ENCODE measurements at regions not wholly inside any gene's neighbourhood (a gene's known extent, or its start where the extent isn't known, plus 50 kb on each side); places are given as distances from the start of the nearest gene placed in this dataset.
"Not testable (repeated sequence)": the region's sequence is repeated elsewhere in the genome, so short reads cannot be mapped to it uniquely, and the experiment has no call there.

DNA sequence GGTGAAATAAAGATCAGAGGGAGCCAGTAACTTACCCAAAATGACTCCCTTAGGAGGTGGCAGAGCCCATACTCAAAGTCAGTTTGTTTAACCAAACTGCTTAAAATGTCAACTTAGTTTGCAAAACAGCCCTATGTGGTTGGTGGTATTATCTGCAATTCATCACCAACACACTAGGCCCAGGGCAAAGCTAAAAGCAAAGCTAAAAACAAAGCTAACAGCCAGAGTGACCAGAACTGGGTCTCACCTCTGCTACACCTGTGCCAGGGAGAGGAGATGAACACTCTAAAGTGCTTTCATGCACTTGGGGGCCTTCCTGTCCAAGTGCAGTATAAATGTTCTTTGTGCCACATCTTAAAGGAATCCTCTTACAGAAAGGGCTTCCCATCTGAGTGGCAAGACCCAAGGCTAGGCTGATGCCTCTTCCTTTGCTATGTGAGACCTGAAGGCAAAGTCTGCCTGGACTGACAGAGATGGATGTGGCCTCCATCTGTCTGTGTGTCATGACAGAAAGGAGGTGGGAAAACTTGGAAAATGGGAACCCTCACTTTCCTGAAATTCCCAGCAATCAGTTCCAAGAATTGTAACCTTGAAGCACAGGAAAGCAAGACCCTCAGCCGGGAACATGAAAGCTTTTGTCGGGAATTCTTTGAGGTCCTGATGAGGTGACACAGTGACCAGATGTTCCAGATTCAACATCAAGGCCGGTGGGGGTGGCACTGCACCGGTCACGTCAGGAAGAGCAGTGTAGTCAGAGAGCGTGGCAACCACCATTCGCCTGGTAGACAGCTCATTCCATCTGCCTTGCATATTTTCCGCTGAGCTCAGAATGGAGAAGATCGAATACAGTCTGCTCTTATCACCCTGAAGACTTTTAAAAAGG lies 214.3 kb upstream of the PLGLB2 start:
- DNase-seq (ENCODE audit: low read depth in 2 of 2, low spot score in 1 of 2) = not testable (repeated sequence)

DNA sequence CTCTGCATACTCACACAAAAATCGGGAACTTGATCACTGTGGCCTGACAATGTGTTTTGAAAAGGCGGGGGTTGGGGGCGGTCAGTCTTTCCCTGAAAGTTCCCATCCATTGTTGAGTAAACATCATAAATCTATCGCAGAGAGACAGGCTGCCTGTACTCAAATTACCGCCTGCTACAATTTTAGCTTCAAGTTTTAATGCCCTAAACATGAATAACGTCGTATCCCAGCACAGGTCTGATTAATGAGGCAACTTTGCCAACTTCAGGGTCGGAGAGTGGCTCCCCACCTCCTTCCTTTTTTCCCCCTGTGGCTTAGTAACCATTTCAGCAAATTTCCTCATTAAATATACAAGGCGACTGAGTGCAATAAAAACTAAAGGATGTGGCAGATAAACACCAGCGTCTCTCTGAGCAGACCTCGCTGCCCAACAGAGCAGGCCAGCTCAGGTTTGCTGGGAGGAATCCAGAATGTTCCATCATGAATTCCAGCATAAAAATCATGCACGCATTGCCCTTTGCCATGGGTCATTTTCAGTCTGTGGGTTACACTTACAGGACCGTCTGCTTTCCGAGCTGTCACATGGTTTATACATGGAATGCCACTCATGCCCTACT lies 213.5 kb upstream of the PLGLB2 start:
- not testable (repeated sequence) for DNase-seq (ENCODE audit: low read depth in 2 of 2, low spot score in 1 of 2)

DNA sequence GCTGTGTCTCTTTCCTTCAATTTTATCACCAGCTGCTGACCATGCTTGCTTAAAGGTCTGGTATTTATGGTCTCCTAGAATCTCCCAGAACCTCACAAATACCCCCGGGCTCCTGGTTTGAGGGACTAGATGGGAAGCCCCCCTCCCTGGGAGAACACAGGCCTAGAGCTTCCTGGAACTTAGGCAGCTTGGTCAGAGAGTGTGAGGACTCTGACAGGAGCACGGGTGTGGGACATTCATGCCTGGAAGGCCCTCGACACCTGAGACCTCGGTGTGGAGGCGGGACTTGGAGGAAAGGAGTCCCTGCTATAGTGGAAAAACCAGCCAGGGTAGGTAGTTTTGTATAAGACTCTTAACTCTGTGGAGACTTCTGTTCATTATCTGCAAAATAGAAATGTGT lies 211.5 kb upstream of the PLGLB2 start:
- DNase-seq (ENCODE audit: low read depth in 2 of 2, low spot score in 1 of 2) = not testable (repeated sequence)

DNA sequence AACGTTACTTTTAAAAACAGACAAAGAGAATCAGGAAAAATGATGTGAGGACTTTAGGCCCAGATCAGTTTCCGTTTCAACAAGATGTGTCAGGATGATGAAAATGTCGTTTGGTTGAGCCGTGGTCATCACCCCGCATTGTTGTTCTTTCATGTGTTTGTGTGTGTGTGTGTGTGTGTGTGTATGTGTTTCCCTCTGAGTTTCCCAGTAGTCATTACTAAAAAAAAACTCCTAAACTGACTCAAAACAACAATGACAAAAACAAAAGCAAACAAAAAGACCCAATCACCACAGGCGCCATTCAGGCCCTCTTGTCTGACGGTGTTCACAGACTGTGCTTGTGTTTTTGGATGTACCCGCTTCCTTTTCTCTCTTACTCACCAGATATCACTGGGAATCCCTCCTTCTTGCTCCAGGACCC lies 210.6 kb upstream of the PLGLB2 start:
- not testable (repeated sequence) for DNase-seq (ENCODE audit: low read depth in 2 of 2, low spot score in 1 of 2)

DNA sequence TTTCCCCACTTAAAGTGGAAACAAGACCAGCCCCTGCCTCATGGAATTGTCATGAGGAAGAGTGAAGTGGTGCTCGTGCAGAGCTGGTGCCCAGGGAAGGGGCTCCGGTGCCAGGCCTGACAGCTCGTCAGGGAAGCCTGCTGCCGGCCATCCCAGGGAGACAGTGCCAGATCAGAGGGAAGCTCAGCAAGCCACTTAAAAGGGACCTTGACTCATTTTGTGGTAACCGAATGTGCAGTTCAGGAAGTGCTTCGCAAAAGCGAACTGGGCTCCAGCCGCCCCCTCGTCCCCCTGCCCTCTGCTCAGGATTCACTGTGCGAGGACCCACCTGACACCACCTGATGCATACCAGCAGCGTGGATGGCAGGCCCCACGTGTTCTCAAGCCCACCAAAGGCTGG lies 209.6 kb upstream of the PLGLB2 start:
- DNase-seq (ENCODE audit: low read depth in 2 of 2, low spot score in 1 of 2) = not testable (repeated sequence)

DNA sequence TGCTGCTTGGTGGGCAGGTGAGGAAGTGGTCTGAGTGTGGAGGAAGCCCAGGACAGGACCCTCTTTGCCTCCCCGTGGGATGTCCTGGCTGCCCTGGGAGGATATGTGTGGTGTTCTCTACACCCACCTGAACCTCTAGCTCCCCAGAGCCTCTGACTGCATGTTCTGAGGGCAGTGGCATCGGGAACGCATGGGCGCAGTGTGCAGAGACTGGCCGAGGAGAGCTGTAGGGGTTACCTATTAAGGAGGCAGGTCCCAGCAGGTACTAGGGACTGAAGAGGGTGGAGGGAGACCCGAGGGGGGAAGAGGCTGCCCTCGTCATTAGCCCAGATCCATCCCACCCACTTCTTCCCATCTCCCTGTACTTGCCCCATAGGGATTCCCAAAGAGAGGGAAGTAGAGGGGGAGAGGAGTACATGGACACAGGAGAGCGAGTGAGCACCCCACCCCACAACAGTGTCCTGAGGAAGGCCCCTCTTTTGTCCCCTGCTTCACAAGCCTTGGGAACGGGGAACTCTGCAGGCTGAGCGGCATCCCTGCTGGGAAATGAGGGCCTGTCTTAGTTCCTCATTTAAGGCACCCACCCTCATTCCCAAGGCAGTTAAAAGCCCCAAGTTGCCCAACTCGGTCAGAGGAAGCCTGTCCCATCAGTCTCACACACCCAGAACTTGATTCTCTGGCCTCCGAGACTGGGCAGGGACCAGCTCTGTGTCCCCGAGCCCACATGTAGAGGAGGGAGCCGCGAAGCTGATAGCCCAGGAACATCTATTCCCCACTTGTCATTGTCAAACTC lies 208.5 kb upstream of the PLGLB2 start:
- DNase-seq (ENCODE audit: low read depth in 2 of 2, low spot score in 1 of 2) = not testable (repeated sequence)

DNA sequence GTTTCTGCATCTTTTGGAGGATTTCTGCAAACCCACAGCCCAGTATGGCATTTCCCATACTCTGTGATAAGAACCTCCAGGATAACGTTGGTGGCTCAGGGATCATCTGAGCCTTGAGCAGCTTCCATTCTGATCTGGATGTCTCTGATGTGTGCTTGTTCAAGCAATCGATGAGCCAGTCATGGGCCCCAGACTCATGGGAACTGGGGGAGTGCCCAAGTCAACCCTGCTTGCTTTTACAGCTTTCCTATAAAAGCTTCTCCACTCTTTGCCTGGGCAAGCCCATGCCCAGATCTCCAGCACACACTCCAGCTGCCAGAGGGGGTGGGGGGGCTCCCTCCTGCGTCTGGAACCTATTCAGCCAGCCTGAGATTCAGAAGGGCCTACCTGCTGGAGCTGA lies 207.6 kb upstream of the PLGLB2 start:
- not testable (repeated sequence) for DNase-seq (ENCODE audit: low read depth in 2 of 2, low spot score in 1 of 2)

DNA sequence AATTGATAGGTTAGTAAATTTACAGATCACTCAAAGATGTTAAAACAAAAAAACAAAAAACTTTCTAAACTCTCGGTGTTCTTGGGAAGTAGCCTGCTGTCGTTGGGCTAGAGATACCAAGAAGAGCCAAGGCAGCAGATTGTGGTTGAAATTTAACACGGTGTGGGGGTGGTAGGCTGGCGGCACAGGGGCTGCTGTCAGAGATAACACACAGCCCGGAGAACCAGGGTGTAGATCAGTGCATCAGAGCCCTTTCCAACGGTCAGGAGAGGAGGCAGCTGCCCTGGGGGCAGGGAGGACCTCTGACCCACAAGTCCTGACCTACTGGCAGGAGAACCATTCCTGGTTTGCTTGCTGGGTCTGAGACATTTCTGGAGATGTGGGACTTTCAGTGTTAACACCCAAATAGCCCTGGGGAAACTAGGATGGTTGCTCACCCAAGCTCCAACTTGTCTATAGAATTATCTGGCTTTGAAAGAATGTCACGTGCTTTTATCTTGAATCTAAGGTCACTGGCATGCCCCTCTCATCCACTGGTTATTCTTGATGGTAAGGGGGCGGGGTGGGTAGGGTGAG lies 205.2 kb upstream of the PLGLB2 start:
- not testable (repeated sequence) for DNase-seq (ENCODE audit: low read depth in 2 of 2, low spot score in 1 of 2)

DNA sequence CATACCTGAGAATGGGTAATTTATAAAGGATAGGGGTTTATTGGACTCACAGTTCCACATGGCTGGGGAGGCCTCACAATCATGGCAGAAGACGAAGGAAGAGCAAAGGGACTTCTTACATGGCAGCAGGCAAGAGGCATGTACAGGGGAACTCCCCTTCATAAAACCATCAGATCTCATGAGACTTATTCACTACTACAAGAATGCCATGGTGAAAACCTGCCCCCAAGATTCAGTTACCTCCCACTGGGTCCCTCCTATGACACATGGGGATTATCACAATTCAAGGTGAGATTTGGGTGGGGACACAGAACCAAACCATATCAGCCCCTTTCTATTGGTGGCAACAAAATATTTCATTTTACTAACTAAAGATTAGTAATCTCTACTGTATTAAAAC lies 204.1 kb upstream of the PLGLB2 start:
- DNase-seq (ENCODE audit: low read depth in 2 of 2, low spot score in 1 of 2) = not testable (repeated sequence)

DNA sequence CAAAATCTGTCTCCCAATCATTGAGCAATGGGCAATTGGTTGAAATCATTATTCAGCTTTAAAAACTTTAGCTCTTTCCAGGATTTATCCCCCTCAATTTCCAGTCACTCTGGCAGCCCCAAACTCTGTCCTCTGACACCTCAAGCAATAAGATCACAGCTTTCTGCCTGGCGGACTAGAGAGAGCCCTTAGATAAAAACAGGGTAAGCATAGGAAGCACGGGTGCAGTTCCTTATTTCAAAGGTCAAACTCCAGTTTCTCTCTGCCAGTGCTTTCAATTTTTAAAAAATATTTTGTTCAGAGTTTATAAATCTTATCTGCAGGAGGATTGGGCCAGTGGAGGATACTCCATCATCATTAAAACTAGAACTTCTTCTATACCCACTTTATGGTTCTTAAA lies 200.8 kb upstream of the PLGLB2 start:
- DNase-seq (ENCODE audit: low read depth in 2 of 2, low spot score in 1 of 2) = not testable (repeated sequence)

DNA sequence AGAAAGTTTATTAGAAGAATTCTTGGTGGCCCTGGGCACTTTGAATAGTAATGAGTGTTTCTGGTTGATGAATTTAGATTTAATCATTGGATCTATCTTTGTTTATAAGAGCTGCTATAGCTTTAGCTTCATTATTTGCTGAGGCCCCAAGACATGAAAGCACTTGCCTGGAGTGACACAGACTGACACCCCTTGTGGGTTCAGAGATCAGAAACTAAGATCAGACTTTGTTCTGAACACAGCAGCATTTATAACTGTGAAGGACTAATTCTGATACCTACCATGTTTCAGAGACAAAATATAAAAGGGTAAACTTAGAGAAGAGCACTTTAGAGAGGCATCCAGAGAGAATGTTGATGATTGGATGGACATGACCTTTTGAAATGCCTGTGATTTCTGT lies 199.9 kb upstream of the PLGLB2 start:
- DNase-seq (ENCODE audit: low read depth in 2 of 2, low spot score in 1 of 2) = not testable (repeated sequence)

DNA sequence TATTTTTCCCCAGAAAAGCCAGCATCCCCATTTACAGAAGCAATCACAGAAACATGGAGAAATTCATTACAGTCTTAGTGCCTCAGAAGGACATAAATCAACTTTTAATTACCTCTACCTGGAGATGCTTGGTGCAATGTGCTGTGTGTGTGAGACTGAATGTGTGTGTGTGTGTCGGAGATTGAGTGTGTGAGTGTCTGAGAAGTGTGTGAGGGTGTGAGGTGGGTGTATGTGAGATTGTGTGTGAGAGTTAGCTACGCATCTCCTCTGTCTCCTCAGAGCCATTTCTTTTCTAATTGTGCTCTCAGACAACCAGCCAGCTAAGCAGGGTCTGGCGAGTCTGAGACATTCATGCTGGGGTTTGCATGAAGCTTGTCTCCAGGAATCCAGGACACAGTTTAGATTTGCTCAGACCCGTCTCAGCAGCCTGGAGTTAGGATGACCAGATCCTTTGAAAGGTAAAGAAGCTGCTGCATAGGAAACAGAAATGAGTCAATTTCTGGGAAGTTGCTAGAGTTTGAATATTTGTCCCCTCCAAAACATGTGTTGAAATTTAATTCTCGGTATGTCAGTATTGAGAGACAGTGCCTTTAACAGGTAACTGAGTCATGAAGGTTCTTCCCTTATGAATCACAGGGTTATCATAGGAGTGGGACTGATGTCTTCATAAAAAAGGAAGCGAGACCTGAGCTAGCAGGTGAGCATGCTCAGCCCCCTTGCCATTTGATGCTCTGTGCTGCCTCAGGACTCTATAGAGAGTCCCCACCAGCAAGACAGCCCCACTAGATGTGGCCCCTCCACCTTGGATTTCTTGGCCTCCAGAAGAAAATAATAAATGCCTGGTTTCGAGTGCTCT lies 199.0 kb upstream of the PLGLB2 start:
- DNase-seq (ENCODE audit: low read depth in 2 of 2, low spot score in 1 of 2) = not testable (repeated sequence)

DNA sequence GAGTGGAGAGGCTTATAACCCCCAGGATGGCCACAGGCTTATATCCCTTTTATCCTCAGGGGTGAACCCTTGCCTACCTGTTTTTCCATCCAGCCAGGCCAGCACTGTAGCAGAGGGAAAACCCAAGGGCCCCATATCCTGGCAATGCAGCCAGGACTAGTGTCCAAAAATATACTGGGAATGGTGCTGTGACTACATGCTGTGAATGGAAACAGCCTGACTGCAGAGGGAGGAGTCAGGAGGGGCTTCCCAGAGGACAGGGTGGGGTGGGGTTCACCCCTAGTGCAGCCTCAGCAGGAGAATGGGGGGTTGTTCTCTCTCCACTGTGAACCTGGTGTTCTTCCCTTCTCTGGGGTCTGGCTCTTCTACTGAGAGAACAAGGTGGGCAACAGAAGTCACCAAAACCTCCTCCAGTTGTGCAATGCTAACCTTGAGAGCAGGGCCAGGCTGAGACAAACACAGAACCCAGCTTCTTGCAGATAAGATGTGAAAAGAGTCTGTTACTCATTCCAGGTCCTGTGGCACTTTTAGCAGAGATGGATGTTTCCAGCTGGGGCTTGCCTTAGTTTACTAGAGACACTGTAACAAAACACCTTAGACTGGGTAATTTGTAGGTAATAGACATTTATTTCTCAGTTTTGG lies 198.2 kb upstream of the PLGLB2 start:
- not testable (repeated sequence) for DNase-seq (ENCODE audit: low read depth in 2 of 2, low spot score in 1 of 2)

DNA sequence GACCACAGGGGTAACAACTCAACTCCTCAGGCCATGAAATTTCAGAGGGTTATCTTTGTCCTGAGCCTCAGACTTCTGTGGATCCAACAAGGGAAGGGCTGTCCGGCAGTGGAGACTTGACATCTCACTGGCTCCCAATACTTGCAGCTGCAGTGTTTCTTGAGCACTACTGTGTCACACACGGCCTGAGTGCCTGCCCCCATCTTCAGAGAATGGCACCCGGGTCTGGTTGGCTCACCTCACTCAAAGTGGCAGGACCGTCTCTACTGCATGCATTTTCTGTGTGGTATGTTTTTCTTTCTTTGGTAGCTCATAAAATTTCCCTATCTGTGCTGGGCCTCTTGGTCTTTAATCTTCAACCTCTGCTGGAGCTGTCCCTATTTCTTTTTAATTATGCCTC lies 193.2 kb upstream of the PLGLB2 start:
- DNase-seq (ENCODE audit: low read depth in 2 of 2, low spot score in 1 of 2) = not testable (repeated sequence)

DNA sequence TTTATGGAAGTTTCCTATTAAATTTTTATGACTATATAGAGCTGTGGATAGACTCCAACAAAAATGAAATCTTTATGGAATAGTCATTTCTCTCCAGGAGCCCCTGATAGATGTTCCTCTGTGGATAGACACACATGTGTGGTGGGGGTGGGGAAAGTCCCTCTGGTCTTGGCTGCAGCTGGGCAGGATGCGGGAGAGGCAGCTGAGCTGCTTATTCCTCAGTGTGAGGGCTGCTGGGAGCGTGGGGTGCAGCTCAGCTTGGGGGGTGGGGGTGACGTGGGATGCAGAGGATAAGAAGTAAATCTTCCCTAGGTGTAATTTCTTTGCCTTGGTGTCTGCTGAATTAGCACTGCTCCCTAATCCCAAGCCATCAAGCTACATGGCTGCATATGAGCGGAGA lies 192.8 kb upstream of the PLGLB2 start:
- not testable (repeated sequence) for DNase-seq (ENCODE audit: low read depth in 2 of 2, low spot score in 1 of 2)

DNA sequence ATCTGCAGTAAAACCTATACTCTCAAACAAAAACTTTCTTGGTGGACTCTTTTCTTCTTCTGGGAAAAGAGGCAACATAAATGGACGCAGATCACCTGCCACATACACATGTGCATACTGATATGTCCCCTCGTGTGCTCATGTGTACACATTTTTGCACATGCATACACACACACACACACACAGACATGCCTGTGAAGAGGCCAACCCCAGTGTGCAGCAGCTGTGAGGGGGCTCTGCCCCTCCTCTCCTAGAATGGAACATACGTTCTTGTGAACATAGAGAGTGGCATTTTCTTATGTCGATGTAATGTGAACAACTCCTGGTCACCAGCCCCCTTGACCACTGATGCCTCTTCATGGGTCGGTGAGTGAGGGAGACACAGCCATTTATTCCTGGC lies 188.9 kb upstream of the PLGLB2 start:
- DNase-seq (ENCODE audit: low read depth in 2 of 2, low spot score in 1 of 2) = not testable (repeated sequence)

DNA sequence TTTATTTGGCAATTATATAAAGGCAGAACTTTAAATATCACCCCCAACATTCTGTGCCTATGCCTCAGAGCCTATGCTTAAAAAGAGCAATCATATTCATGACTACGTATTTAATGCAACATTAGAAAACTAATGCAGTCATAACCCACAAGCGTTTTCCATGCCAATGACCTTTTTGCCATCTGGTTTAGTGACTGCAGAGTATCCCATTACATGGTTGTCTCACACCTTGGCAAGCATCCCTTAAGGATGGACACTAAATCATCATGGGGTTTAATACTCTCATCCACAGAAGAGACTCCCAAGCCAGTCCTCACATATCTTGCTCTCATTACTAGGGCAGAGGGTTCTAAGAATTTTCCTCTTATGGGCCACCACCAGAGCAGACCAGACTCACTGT lies 188.2 kb upstream of the PLGLB2 start:
- not testable (repeated sequence) for DNase-seq (ENCODE audit: low read depth in 2 of 2, low spot score in 1 of 2)

DNA sequence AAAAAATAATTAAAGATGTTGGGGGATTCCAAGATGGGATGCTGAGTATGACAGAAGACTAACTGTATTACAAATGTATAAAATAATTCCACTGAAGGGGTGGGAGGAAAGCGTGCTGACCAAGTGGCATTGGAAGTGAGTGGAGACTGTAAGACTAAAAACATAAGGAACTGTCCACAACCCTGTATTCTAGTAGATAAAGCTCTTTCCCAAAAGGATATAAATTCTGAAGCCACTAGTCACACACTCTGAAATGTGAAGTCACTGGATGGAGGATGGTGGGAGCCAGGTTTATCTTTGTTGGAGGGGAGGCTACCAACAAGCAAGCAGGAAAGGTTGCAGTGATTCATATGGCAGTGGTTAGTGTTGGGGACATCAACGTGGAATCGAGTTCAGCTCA lies 182.8 kb upstream of the PLGLB2 start:
- DNase-seq (ENCODE audit: low read depth in 2 of 2, low spot score in 1 of 2) = not testable (repeated sequence)

DNA sequence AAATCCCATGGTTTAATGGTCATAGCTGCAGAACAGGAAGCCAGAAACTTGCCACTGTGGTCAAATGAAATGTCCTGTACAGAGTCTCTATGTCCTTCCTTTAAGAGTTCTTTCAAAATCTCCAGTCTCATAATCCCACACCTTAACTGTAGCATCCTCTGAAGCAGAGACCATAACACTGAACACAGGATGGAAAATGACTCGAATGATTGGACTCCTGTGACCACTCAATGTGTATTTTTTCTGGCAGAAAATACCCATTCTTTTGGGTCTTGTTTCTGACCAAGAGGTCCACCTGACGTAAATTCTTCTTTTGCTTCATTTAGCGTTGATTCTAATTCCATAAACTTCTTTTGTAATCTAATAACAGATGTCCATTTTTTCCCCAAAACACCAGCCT lies 181.4 kb upstream of the PLGLB2 start:
- not testable (repeated sequence) for DNase-seq (ENCODE audit: low read depth in 2 of 2, low spot score in 1 of 2)

DNA sequence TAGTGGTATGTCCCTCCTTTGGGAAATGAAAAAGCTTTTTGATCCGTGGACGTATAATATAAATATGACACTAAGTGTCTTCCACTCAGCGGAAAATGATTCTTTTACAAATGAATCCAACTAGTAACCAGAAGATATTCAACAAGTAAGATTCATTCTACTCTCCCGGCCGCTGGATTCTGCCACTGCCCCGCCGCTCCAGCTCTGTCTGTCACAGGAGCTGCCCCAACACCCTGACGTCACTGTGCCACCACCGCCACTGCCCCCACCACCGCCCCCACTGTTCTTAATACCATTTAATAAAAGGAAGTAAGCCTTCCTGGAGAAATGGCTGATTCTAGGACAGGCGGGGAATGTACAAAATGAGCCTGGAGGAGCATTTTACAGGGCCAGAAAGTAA lies 180.8 kb upstream of the PLGLB2 start:
- not testable (repeated sequence) for DNase-seq (ENCODE audit: low read depth in 2 of 2, low spot score in 1 of 2)
